HEK293 (cell line): ENCODE measurements at regions not wholly inside any gene's neighbourhood (a gene's known extent, or its start where the extent isn't known, plus 50 kb on each side); places are given as distances from the start of the nearest gene placed in this dataset.
A peak's percentile ranks its signal among the peaks of the same experiment; 100 is the strongest.

Experiments
- GLI2 ChIP-seq: fragments of 450-650 bp; formaldehyde crosslinking; IDR thresholded peaks from 2 replicates; pipeline ENCODE4; 2017; ENCODE audit warnings: missing biosample characterization, missing genetic modification characterization, low read depth, borderline replicate concordance
- GLIS1 ChIP-seq: fragments of 450-650 bp; formaldehyde crosslinking; IDR thresholded peaks from 2 replicates; pipeline ENCODE4 v1.5.1; 2016; ENCODE audit warnings: missing biosample characterization, missing genetic modification characterization
- GLIS2 ChIP-seq: fragments of 450-650 bp; formaldehyde crosslinking; IDR thresholded peaks from 2 replicates; pipeline ENCODE4 v1.5.1; 2016; ENCODE audit warnings: missing biosample characterization, missing genetic modification characterization
- INSM2 ChIP-seq: fragments of 450-650 bp; formaldehyde crosslinking; IDR thresholded peaks from 2 replicates; pipeline ENCODE4 v1.5.1; 2016; ENCODE audit warnings: missing biosample characterization, missing genetic modification characterization
- KLF8 ChIP-seq: fragments of 450-650 bp; formaldehyde crosslinking; IDR thresholded peaks from 2 replicates; pipeline ENCODE4 v1.5.1; 2016; ENCODE audit warnings: missing biosample characterization, missing genetic modification characterization
- OSR2 ChIP-seq: fragments of 450-650 bp; formaldehyde crosslinking; IDR thresholded peaks from 2 replicates; pipeline ENCODE4 v1.5.1; 2016; ENCODE audit warnings: missing biosample characterization, missing genetic modification characterization
- PRDM6 ChIP-seq: fragments of 450-650 bp; formaldehyde crosslinking; IDR thresholded peaks from 2 replicates; pipeline ENCODE4 v1.5.1; 2017; ENCODE audit warnings: missing biosample characterization, missing genetic modification characterization
- RBAK ChIP-seq: fragments of 450-650 bp; formaldehyde crosslinking; IDR thresholded peaks from 2 replicates; pipeline ENCODE4 v1.5.1; 2016; ENCODE audit warnings: missing biosample characterization, missing genetic modification characterization
- SETDB1 ChIP-seq: IDR thresholded peaks from one replicate; pipeline ENCODE4 v1.6.1; 2017; ENCODE audit warnings: mild to moderate bottlenecking, low read length, moderate library complexity, mixed read lengths; ENCODE audit not compliant: insufficient read length
- TCF7L2 ChIP-seq: IDR thresholded peaks from 2 replicates; pipeline ENCODE4 v1.6.1; 2011; ENCODE audit warnings: low read depth, mild to moderate bottlenecking, inconsistent platforms, low read length, moderate library complexity, borderline replicate concordance
- TRIM28 ChIP-seq: IDR thresholded peaks from 2 replicates; pipeline ENCODE4 v1.6.1; 2011; ENCODE audit warnings: low read length, control low read depth, borderline replicate concordance
- ZBTB7A ChIP-seq: fragments of 450-650 bp; formaldehyde crosslinking; IDR thresholded peaks from 2 replicates; pipeline ENCODE4 v1.5.1; 2016; ENCODE audit warnings: low read depth, missing biosample characterization, missing genetic modification characterization
- ZNF148 ChIP-seq: fragments of 450-650 bp; formaldehyde crosslinking; IDR thresholded peaks from 2 replicates; pipeline ENCODE4 v1.5.0; 2017; ENCODE audit warnings: missing biosample characterization, missing genetic modification characterization, borderline replicate concordance
- ZNF169 ChIP-seq: fragments of 450-650 bp; formaldehyde crosslinking; IDR thresholded peaks from 2 replicates; pipeline ENCODE4 v1.5.1; 2016; ENCODE audit warnings: missing biosample characterization, missing genetic modification characterization
- ZNF184 ChIP-seq: fragments of 450-650 bp; IDR thresholded peaks from 2 replicates; pipeline ENCODE4 v1.5.1; 2018; ENCODE audit warnings: missing biosample characterization, mild to moderate bottlenecking, missing genetic modification characterization
- ZNF211 ChIP-seq: fragments of 450-650 bp; formaldehyde crosslinking; IDR thresholded peaks from 2 replicates; pipeline ENCODE4 v1.5.1; 2016; ENCODE audit warnings: low read depth, missing biosample characterization, missing genetic modification characterization
- ZNF24 ChIP-seq: fragments of 450-650 bp; formaldehyde crosslinking; IDR thresholded peaks from 2 replicates; pipeline ENCODE4 v1.5.1; 2016; ENCODE audit warnings: missing biosample characterization, missing genetic modification characterization
- ZNF324 ChIP-seq: fragments of 450-650 bp; formaldehyde crosslinking; IDR thresholded peaks from 2 replicates; pipeline ENCODE4 v1.5.1; 2016; ENCODE audit warnings: missing biosample characterization, missing genetic modification characterization
- ZNF335 ChIP-seq: fragments of 450-650 bp; formaldehyde crosslinking; conservative IDR thresholded peaks from 2 replicates; pipeline ENCODE4 v1.5.1; 2016; ENCODE audit warnings: missing biosample characterization, missing genetic modification characterization
- ZNF350 ChIP-seq: fragments of 450-650 bp; formaldehyde crosslinking; IDR thresholded peaks from 2 replicates; pipeline ENCODE4 v1.5.0; 2017; ENCODE audit warnings: missing biosample characterization, mild to moderate bottlenecking, missing genetic modification characterization
- ZNF362 ChIP-seq: fragments of 450-650 bp; formaldehyde crosslinking; IDR thresholded peaks from 2 replicates; pipeline ENCODE4 v1.5.1; 2016; ENCODE audit warnings: missing biosample characterization, missing genetic modification characterization
- ZNF398 ChIP-seq: fragments of 450-650 bp; formaldehyde crosslinking; IDR thresholded peaks from 2 replicates; pipeline ENCODE4 v1.5.1; 2017; ENCODE audit warnings: missing biosample characterization, missing genetic modification characterization
- ZNF561 ChIP-seq: fragments of 450-650 bp; IDR thresholded peaks from 2 replicates; pipeline ENCODE4 v1.5.1; 2018; ENCODE audit warnings: missing biosample characterization, missing genetic modification characterization, borderline replicate concordance
- ZNF571 ChIP-seq: fragments of 450-650 bp; formaldehyde crosslinking; IDR thresholded peaks from 2 replicates; pipeline ENCODE4 v1.5.0; 2017; ENCODE audit warnings: missing biosample characterization, missing genetic modification characterization
- ZNF626 ChIP-seq: fragments of 450-650 bp; sonication (Bioruptor Pico); formaldehyde crosslinking; IDR thresholded peaks from 2 replicates; pipeline ENCODE4 v1.5.1; 2018; ENCODE audit warnings: missing biosample characterization, missing genetic modification characterization, inconsistent platforms
- ZNF629 ChIP-seq: fragments of 450-650 bp; formaldehyde crosslinking; IDR thresholded peaks from 2 replicates; pipeline ENCODE4 v1.5.1; 2017; ENCODE audit warnings: missing biosample characterization, missing genetic modification characterization
- ZNF639 ChIP-seq: fragments of 450-650 bp; formaldehyde crosslinking; IDR thresholded peaks from 2 replicates; pipeline ENCODE4 v1.5.1; 2016; ENCODE audit warnings: missing biosample characterization, missing genetic modification characterization
- ZNF654 ChIP-seq: fragments of 450-650 bp; formaldehyde crosslinking; IDR thresholded peaks from 2 replicates; pipeline ENCODE4 v1.5.1; 2016; ENCODE audit warnings: low read depth, missing biosample characterization, missing genetic modification characterization
- ZNF664 ChIP-seq: fragments of 450-650 bp; formaldehyde crosslinking; IDR thresholded peaks from 2 replicates; pipeline ENCODE4 v1.5.1; 2016; ENCODE audit warnings: missing biosample characterization, missing genetic modification characterization
- ZNF792 ChIP-seq: fragments of 450-650 bp; formaldehyde crosslinking; IDR thresholded peaks from 2 replicates; pipeline ENCODE4 v1.5.1; 2016; ENCODE audit warnings: missing biosample characterization, missing genetic modification characterization
- ZSCAN16 ChIP-seq: fragments of 450-650 bp; formaldehyde crosslinking; IDR thresholded peaks from 2 replicates; pipeline ENCODE4 v1.5.1; 2016; ENCODE audit warnings: missing biosample characterization, missing genetic modification characterization

- TF ChIP-seq RBAK (tag by site-specific recombination) (no peak), ZNF639 (tag by site-specific recombination) (peak; percentile 41; the same call in 1 of the 2 replicates), ZNF571 (no peak), GLIS1 (tag by site-specific recombination) (peak; percentile 19), PRDM6 (tag by site-specific recombination) (peak; percentile 15; the same call in 1 of the 2 replicates), INSM2 (tag by site-specific recombination) (peak; percentile 48; the same call in 1 of the 2 replicates), ZNF654 (tag by site-specific recombination) (no peak), ZSCAN16 (tag by site-specific recombination) (no peak), ZNF324 (tag by site-specific recombination) (0 out of 2 replicates have a peak, but pooled peaks have one; percentile 29), ZNF24 (tag by site-specific recombination) (peak; percentile 37), TCF7L2 (0 out of 2 replicates have a peak, but pooled peaks have one; percentile 19), SETDB1 (no peak), ZNF350 (tag by site-specific recombination) (no peak), ZNF629 (tag by site-specific recombination) (peak; percentile 80), ZNF211 (tag by site-specific recombination) (no peak), OSR2 (peak; percentile 34; the same call in 1 of the 2 replicates), ZBTB7A (tag by site-specific recombination) (no peak), ZNF148 (no peak), ZNF561 (0 out of 2 replicates have a peak, but pooled peaks have one; percentile 25), ZNF335 (peak; percentile 88), ZNF362 (peak; percentile 43; the same call in 1 of the 2 replicates), ZNF169 (tag by site-specific recombination) (no peak), ZNF184 (tag by site-specific recombination) (peak; percentile 58; the same call in 1 of the 2 replicates), ZNF792 (tag by site-specific recombination) (peak; percentile 76; the same call in 1 of the 2 replicates), ZNF398 (tag by site-specific recombination) (no peak), ZNF626 (tag by site-specific recombination) (no peak), GLIS2 (no peak), TRIM28 (peak; percentile 83), ZNF664 (tag by site-specific recombination) (no peak), GLI2 (no peak), KLF8 (tag by site-specific recombination) (0 out of 2 replicates have a peak, but pooled peaks have one; percentile 22)
Observed at GRCh38 chr15:98596885-98597392, 51.4 kb upstream of the IGF1R start (continued).
